ENCODE measurements at regions not wholly inside any gene's neighbourhood (a gene's known extent, or its start where the extent isn't known, plus 50 kb on each side); places are given as distances from the start of the nearest gene placed in this dataset.

GRCh38 chr3:72035606-72036005 is 250.7 kb upstream of the PROK2 start:
- no peak overlapping the region for H2AK5ac ChIP-seq (ENCODE audit: low read depth, low read length)
- H3K79me1 ChIP-seq (ENCODE audit: low read depth, low read length) = no peaks in the 10 kb centered on the region
- no peaks in the 10 kb centered on the region for H3K36me3 ChIP-seq (replicated peaks in 1 of 2; ENCODE audit: control insufficient read depth in 2 of 2, insufficient read depth in 2 of 2, low read length in 2 of 2)
- H3K4me2 ChIP-seq (ENCODE audit: insufficient read depth, low read length, poor library complexity, severe bottlenecking) = no peak overlapping the region
- H3K4ac ChIP-seq (ENCODE audit: low read length) = no peak overlapping the region
- no CpG with 5 or more reads among the region's 3 CpGs for WGBS, 2 donors (ENCODE audit: extremely low coverage in 2 of 2, insufficient read length in 2 of 2, insufficient replicate concordance in 1 of 2)
- H2BK12ac ChIP-seq (ENCODE audit: low read length) = no peak overlapping the region
- H4K91ac ChIP-seq (ENCODE audit: low read depth, low read length, poor library complexity) = no peak overlapping the region
- no peak overlapping the region for H2AFZ ChIP-seq (ENCODE audit: low read length)
- no peak overlapping the region for H3K23ac ChIP-seq (ENCODE audit: low read depth, low read length, poor library complexity)
- H2BK5ac ChIP-seq (ENCODE audit: low read length) = no peak overlapping the region
- no peak for DNase-seq (ENCODE audit: low spot score)
- H3K18ac ChIP-seq (ENCODE audit: low read length) = no peak overlapping the region
- no peak overlapping the region for H4K8ac ChIP-seq (ENCODE audit: low read depth, low read length)
- no peak overlapping the region for H2BK15ac ChIP-seq (ENCODE audit: low read length)
- no peak overlapping the region for H3K27ac ChIP-seq (replicated peaks; ENCODE audit: low read length)
- no peak overlapping the region for H3K9ac ChIP-seq (ENCODE audit: low read depth, low read length, poor library complexity)
- H2BK120ac ChIP-seq (ENCODE audit: low read depth, low read length) = no peak overlapping the region
- H3K27me3 ChIP-seq (ENCODE audit: control insufficient read depth in 3 of 3, insufficient read depth in 3 of 3, low read depth in 1 of 3, low read length in 3 of 3) = no peaks in the 10 kb centered on the region
- peaks cover 0 to 3% of the 10 kb centered on the region in 2 donors for H3K4me1 ChIP-seq (ENCODE audit: control insufficient read depth in 2 of 2, insufficient read depth in 1 of 2, low read depth in 1 of 2, low read length in 2 of 2)
- H3K9me3 ChIP-seq (replicated peaks in 1 of 2; ENCODE audit: control insufficient read depth in 2 of 2, insufficient read depth in 1 of 2, low read depth in 1 of 2, low read length in 2 of 2) = no peaks in the 10 kb centered on the region
- no peak overlapping the region for H3K14ac ChIP-seq (ENCODE audit: low read length)
- no peak overlapping the region for H3K4me3 ChIP-seq (ENCODE audit: low read length in 2 of 2)

DNA sequence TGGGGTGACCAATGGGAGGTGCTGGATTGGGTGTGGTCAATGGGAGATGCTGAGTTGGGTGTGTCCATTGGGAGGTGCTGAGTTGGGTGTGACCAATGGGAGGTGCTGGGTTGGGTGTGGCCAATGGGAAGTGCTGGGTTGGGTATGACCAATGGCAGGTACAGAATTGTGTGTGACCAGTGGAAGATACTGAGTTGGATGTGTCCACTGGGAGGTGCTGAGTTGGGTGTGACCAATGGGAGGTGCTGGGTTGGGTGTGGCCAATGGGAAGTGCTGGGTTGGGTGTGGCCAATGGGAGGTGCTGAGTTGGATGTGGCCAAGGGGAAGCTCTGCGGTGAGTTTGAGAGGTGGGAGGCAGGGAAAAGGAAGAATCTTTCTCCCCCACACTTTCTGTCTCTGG is 250.0 kb upstream of the PROK2 start:
- no peak overlapping the region for H3K9ac ChIP-seq (ENCODE audit: low read depth, low read length, poor library complexity)
- H3K27me3 ChIP-seq (ENCODE audit: control insufficient read depth in 3 of 3, insufficient read depth in 3 of 3, low read depth in 1 of 3, low read length in 3 of 3) = no peaks in the 10 kb centered on the region
- no peaks in the 10 kb centered on the region for H3K9me3 ChIP-seq (replicated peaks in 1 of 2; ENCODE audit: control insufficient read depth in 2 of 2, insufficient read depth in 1 of 2, low read depth in 1 of 2, low read length in 2 of 2)
- no peak overlapping the region for H3K4me2 ChIP-seq (ENCODE audit: insufficient read depth, low read length, poor library complexity, severe bottlenecking)
- no peak overlapping the region for H3K4me3 ChIP-seq (ENCODE audit: low read length in 2 of 2)
- no peak overlapping the region for H3K18ac ChIP-seq (ENCODE audit: low read length)
- H2BK120ac ChIP-seq (ENCODE audit: low read depth, low read length) = no peak overlapping the region
- no peaks in the 10 kb centered on the region for H3K36me3 ChIP-seq (replicated peaks in 1 of 2; ENCODE audit: control insufficient read depth in 2 of 2, insufficient read depth in 2 of 2, low read length in 2 of 2)
- H3K23ac ChIP-seq (ENCODE audit: low read depth, low read length, poor library complexity) = no peak overlapping the region
- DNase-seq (ENCODE audit: low spot score) = no peak
- WGBS, 2 donors (ENCODE audit: extremely low coverage in 2 of 2, insufficient read length in 2 of 2, insufficient replicate concordance in 1 of 2) = no CpG with 5 or more reads among the region's 1 CpG
- H3K14ac ChIP-seq (ENCODE audit: low read length) = no peak overlapping the region
- H2BK5ac ChIP-seq (ENCODE audit: low read length) = no peak overlapping the region
- no peak overlapping the region for H3K4ac ChIP-seq (ENCODE audit: low read length)
- H2AK5ac ChIP-seq (ENCODE audit: low read depth, low read length) = no peak overlapping the region
- H3K79me1 ChIP-seq (ENCODE audit: low read depth, low read length) = no peaks in the 10 kb centered on the region
- peaks cover 0 to 3% of the 10 kb centered on the region in 2 donors for H3K4me1 ChIP-seq (ENCODE audit: control insufficient read depth in 2 of 2, insufficient read depth in 1 of 2, low read depth in 1 of 2, low read length in 2 of 2)
- no peak overlapping the region for H2AFZ ChIP-seq (ENCODE audit: low read length)
- peak overlapping the region; percentile 26 for H2BK12ac ChIP-seq (ENCODE audit: low read length)
- H4K8ac ChIP-seq (ENCODE audit: low read depth, low read length) = no peak overlapping the region
- no peak overlapping the region for H3K27ac ChIP-seq (replicated peaks; ENCODE audit: low read length)
- H2BK15ac ChIP-seq (ENCODE audit: low read length) = no peak overlapping the region
- no peak overlapping the region for H4K91ac ChIP-seq (ENCODE audit: low read depth, low read length, poor library complexity)

GRCh38 chr3:72033666-72034428 is 248.9 kb upstream of the PROK2 start:
- no peak overlapping the region for H2AK5ac ChIP-seq (ENCODE audit: low read depth, low read length)
- no peak overlapping the region for H2BK120ac ChIP-seq (ENCODE audit: low read depth, low read length)
- no peak overlapping the region for H4K8ac ChIP-seq (ENCODE audit: low read depth, low read length)

DNA sequence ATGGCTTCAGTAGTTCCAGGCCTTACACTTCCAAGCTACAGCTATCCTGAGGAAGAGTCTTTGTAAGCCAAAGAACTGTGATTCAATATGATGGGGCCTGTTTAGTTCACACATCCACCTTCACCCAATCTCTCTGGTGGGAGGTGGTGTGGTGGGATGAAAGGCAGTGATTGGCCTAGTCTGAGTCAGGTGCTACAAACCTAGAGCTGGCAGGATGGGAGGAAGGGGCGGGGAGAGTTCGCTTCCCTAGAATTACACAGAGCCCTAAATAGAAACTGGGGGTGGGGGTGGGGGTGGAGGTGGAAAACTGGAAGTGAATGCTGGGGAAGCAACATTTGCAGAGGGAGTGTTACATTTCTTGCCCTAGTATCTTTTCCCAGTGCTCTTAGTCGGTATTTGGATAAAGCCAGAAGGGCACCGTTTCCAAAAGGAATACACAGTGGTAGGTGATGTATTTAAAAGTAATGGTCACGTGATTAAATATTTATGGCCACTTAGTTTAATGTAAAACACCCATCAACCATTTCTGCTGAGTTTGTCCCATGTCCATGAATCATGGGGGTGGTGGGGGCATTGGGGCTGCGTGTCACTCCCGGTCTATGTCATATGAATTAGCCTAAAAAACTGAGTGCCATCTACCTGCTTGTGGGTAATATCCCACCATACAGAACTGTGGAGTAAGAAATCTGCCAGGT is 247.6 kb upstream of the PROK2 start:
- H3K14ac ChIP-seq (ENCODE audit: low read length) = no peak overlapping the region
- H3K23ac ChIP-seq (ENCODE audit: low read depth, low read length, poor library complexity) = no peak overlapping the region
- H3K9me3 ChIP-seq (replicated peaks in 1 of 2; ENCODE audit: control insufficient read depth in 2 of 2, insufficient read depth in 1 of 2, low read depth in 1 of 2, low read length in 2 of 2) = no peaks in the 10 kb centered on the region
- H2BK5ac ChIP-seq (ENCODE audit: low read length) = no peak overlapping the region
- H3K4me3 ChIP-seq (ENCODE audit: low read length in 2 of 2) = no peak overlapping the region
- no peaks in the 10 kb centered on the region for H3K36me3 ChIP-seq (replicated peaks in 1 of 2; ENCODE audit: control insufficient read depth in 2 of 2, insufficient read depth in 2 of 2, low read length in 2 of 2)
- H2AFZ ChIP-seq (ENCODE audit: low read length) = no peak overlapping the region
- H3K79me1 ChIP-seq (ENCODE audit: low read depth, low read length) = no peaks in the 10 kb centered on the region
- WGBS, 2 donors (ENCODE audit: extremely low coverage in 2 of 2, insufficient read length in 2 of 2, insufficient replicate concordance in 1 of 2) = no CpG with 5 or more reads among the region's 7 CpGs
- peaks cover 0 to 4% of the 10 kb centered on the region in 2 donors for H3K4me1 ChIP-seq (ENCODE audit: control insufficient read depth in 2 of 2, insufficient read depth in 1 of 2, low read depth in 1 of 2, low read length in 2 of 2)
- H3K4ac ChIP-seq (ENCODE audit: low read length) = no peak overlapping the region
- DNase-seq (ENCODE audit: low spot score) = no peak
- H4K91ac ChIP-seq (ENCODE audit: low read depth, low read length, poor library complexity) = no peak overlapping the region
- H2BK120ac ChIP-seq (ENCODE audit: low read depth, low read length) = no peak overlapping the region
- no peak overlapping the region for H3K9ac ChIP-seq (ENCODE audit: low read depth, low read length, poor library complexity)
- H3K27ac ChIP-seq (replicated peaks; ENCODE audit: low read length) = no peak overlapping the region
- H4K8ac ChIP-seq (ENCODE audit: low read depth, low read length) = no peak overlapping the region
- no peak overlapping the region for H3K18ac ChIP-seq (ENCODE audit: low read length)
- no peak overlapping the region for H3K4me2 ChIP-seq (ENCODE audit: insufficient read depth, low read length, poor library complexity, severe bottlenecking)
- no peaks in the 10 kb centered on the region for H3K27me3 ChIP-seq (ENCODE audit: control insufficient read depth in 3 of 3, insufficient read depth in 3 of 3, low read depth in 1 of 3, low read length in 3 of 3)
- no peak overlapping the region for H2AK5ac ChIP-seq (ENCODE audit: low read depth, low read length)
- H2BK15ac ChIP-seq (ENCODE audit: low read length) = no peak overlapping the region
- no peak overlapping the region for H2BK12ac ChIP-seq (ENCODE audit: low read length)

More at GRCh38 chr3:72033666-72034428, 248.9 kb upstream of the PROK2 start:
- Histone ChIP-seq H3K9me3 (replicated peaks in 1 of 2; ENCODE audit: control insufficient read depth in 2 of 2, insufficient read depth in 1 of 2, low read depth in 1 of 2, low read length in 2 of 2) (no peaks in the 10 kb centered on the region), H3K79me1 (ENCODE audit: low read depth, low read length) (no peaks in the 10 kb centered on the region), H3K27me3 (ENCODE audit: control insufficient read depth in 3 of 3, insufficient read depth in 3 of 3, low read depth in 1 of 3, low read length in 3 of 3) (no peaks in the 10 kb centered on the region), H2BK15ac (ENCODE audit: low read length) (no peak overlapping the region), H2AFZ (ENCODE audit: low read length) (no peak overlapping the region), H3K36me3 (replicated peaks in 1 of 2; ENCODE audit: control insufficient read depth in 2 of 2, insufficient read depth in 2 of 2, low read length in 2 of 2) (no peaks in the 10 kb centered on the region), H3K9ac (ENCODE audit: low read depth, low read length, poor library complexity) (no peak overlapping the region), H2BK5ac (ENCODE audit: low read length) (no peak overlapping the region), H3K4me3 (ENCODE audit: low read length in 2 of 2) (no peak overlapping the region), H3K14ac (ENCODE audit: low read length) (no peak overlapping the region), H3K23ac (ENCODE audit: low read depth, low read length, poor library complexity) (no peak overlapping the region), H3K4ac (ENCODE audit: low read length) (no peak overlapping the region), H4K91ac (ENCODE audit: low read depth, low read length, poor library complexity) (no peak overlapping the region), H3K18ac (ENCODE audit: low read length) (no peak overlapping the region), H2BK12ac (ENCODE audit: low read length) (no peak overlapping the region), H3K4me1 (ENCODE audit: control insufficient read depth in 2 of 2, insufficient read depth in 1 of 2, low read depth in 1 of 2, low read length in 2 of 2) (peaks cover 0 to 3% of the 10 kb centered on the region in 2 donors), H3K4me2 (ENCODE audit: insufficient read depth, low read length, poor library complexity, severe bottlenecking) (no peak overlapping the region), H3K27ac (replicated peaks; ENCODE audit: low read length) (no peak overlapping the region)
- no peak for DNase-seq (ENCODE audit: low spot score)
- whole genome bisulfite sequencing, 2 donors (ENCODE audit: extremely low coverage in 2 of 2, insufficient read length in 2 of 2, insufficient replicate concordance in 1 of 2) = no CpG with 5 or more reads among the region's 6 CpGs

All from neuronal stem cell (in vitro differentiated cells).